ENCODE measurements at regions not wholly inside any gene's neighbourhood (a gene's known extent, or its start where the extent isn't known, plus 50 kb on each side); places are given as distances from the start of the nearest gene placed in this dataset.

GRCh38 chr2:120791243-120791961, 55.7 kb downstream of the GLI2 start:
- intact Hi-C loops (cut with DNase I; ENCODE audit: low total_unique reads) = no loop called here
- H3K36me3 ChIP-seq = no peaks in the 10 kb centered on the region
- TF ChIP-seq CTCF (IDR thresholded peaks at IDR 0.05) (no peak), POLR2A (IDR thresholded peaks at IDR 0.05) (no peak)
- H3K9me3 ChIP-seq = no peaks in the 10 kb centered on the region
- DNase-seq = no peak
- H3K27me3 ChIP-seq = no peaks in the 10 kb centered on the region
- no peak overlapping the region for H3K4me3 ChIP-seq
- no peaks in the 10 kb centered on the region for H3K4me1 ChIP-seq
- H3K27ac ChIP-seq = no peak overlapping the region

GRCh38 chr2:120791962-120792297, 56.3 kb downstream of the GLI2 start:
- H3K4me1 ChIP-seq = no peaks in the 10 kb centered on the region
- no peak for DNase-seq
- H3K4me3 ChIP-seq = no peak overlapping the region
- no peaks in the 10 kb centered on the region for H3K36me3 ChIP-seq
- TF ChIP-seq POLR2A (IDR thresholded peaks at IDR 0.05) = no peak
- no peak for TF ChIP-seq CTCF (IDR thresholded peaks at IDR 0.05)
- H3K9me3 ChIP-seq = no peaks in the 10 kb centered on the region
- H3K27ac ChIP-seq = no peak overlapping the region
- intact Hi-C loops (cut with DNase I; ENCODE audit: low total_unique reads) = no loop called here
- H3K27me3 ChIP-seq = no peaks in the 10 kb centered on the region

GRCh38 chr2:120793682-120794403, 58.2 kb downstream of the GLI2 start:
- TF ChIP-seq CTCF (IDR thresholded peaks at IDR 0.05) (no peak), POLR2A (IDR thresholded peaks at IDR 0.05) (no peak)
- Histone ChIP-seq H3K36me3 (no peaks in the 10 kb centered on the region), H3K27me3 (no peaks in the 10 kb centered on the region), H3K4me3 (no peak overlapping the region), H3K27ac (peak overlapping the region in 1 of 2 donors; percentile 30), H3K4me1 (no peaks in the 10 kb centered on the region), H3K9me3 (no peaks in the 10 kb centered on the region)
- intact Hi-C loops (cut with DNase I; ENCODE audit: low total_unique reads) = no loop called here
- no peak for DNase-seq

GRCh38 chr2:120794716-120795115, 59.0 kb downstream of the GLI2 start:
- Histone ChIP-seq H3K27ac (peak overlapping the region in 1 of 2 donors; percentile 30), H3K4me1 (no peaks in the 10 kb centered on the region), H3K27me3 (no peaks in the 10 kb centered on the region), H3K4me3 (no peak overlapping the region), H3K9me3 (no peaks in the 10 kb centered on the region), H3K36me3 (no peaks in the 10 kb centered on the region)
- no peak for TF ChIP-seq POLR2A (IDR thresholded peaks at IDR 0.05)
- no peak for TF ChIP-seq CTCF (IDR thresholded peaks at IDR 0.05)
- intact Hi-C loops (cut with DNase I; ENCODE audit: low total_unique reads) = no loop called here
- DNase-seq = peak; percentile 32 to 59

- TF ChIP-seq CTCF (IDR thresholded peaks at IDR 0.05) = no peak
- TF ChIP-seq POLR2A (IDR thresholded peaks at IDR 0.05) = no peak
- Histone ChIP-seq H3K36me3 (no peaks in the 10 kb centered on the region), H3K4me3 (no peak overlapping the region), H3K27ac (no peak overlapping the region), H3K9me3 (no peaks in the 10 kb centered on the region), H3K27me3 (no peaks in the 10 kb centered on the region), H3K4me1 (no peaks in the 10 kb centered on the region)
- DNase-seq = no peak
- intact Hi-C loops (cut with DNase I; ENCODE audit: low total_unique reads) = no loop called here
Measured at GRCh38 chr2:120796094-120796493, 60.4 kb downstream of the GLI2 start.
